ENCODE measurements at regions not wholly inside any gene's neighbourhood (a gene's known extent, or its start where the extent isn't known, plus 50 kb on each side); places are given as distances from the start of the nearest gene placed in this dataset.

GRCh38 chr4:188266386-188266785 is 127.1 kb downstream of the TRIML1 start:
- TF ChIP-seq USF2 (IDR thresholded peaks at IDR 0.05; ENCODE audit: low read depth, low read length) (no peak), BHLHE40 (IDR thresholded peaks at IDR 0.05; ENCODE audit: low read depth, low read length) (no peak), CTCF (conservative IDR thresholded peaks at IDR 0.05; ENCODE audit: low read depth, low read length) (no peak), MXI1 (IDR thresholded peaks at IDR 0.05; ENCODE audit: borderline replicate concordance, low read depth, low read length) (no peak), CHD1 (IDR thresholded peaks at IDR 0.05; ENCODE audit: low read depth, low read length) (no peak), CEBPB (IDR thresholded peaks at IDR 0.05; ENCODE audit: low read depth, low read length) (no peak), MAZ (IDR thresholded peaks at IDR 0.05; ENCODE audit: borderline replicate concordance, low read depth, low read length) (no peak), MAFK (IDR thresholded peaks at IDR 0.05; ENCODE audit: low read depth, low read length) (no peak), NFE2L2 (IDR thresholded peaks at IDR 0.05; ENCODE audit: low read depth, low read length) (no peak), RCOR1 (IDR thresholded peaks at IDR 0.05; ENCODE audit: insufficient replicate concordance, low read length) (no peak), RFX5 (IDR thresholded peaks at IDR 0.05; ENCODE audit: low read depth, low read length) (no peak), RAD21 (IDR thresholded peaks at IDR 0.05; ENCODE audit: low read length) (no peak), FOS (IDR thresholded peaks at IDR 0.05; ENCODE audit: low read depth, low read length) (no peak), POLR2A (IDR thresholded peaks at IDR 0.05; ENCODE audit: low read depth, low read length) (no peak)
- Histone ChIP-seq H4K8ac (ENCODE audit: low read depth in 2 of 2, low read length in 2 of 2) (no peak overlapping the region), H3K9me1 (ENCODE audit: insufficient read depth, low read length) (no peaks in the 10 kb centered on the region), H3K14ac (replicated peaks; ENCODE audit: low read depth, low read length) (no peak overlapping the region), H3K56ac (ENCODE audit: extremely low read depth, insufficient read depth, low read length) (no peak overlapping the region), H2AK9ac (replicated peaks; ENCODE audit: low read depth, low read length, poor library complexity) (no peak overlapping the region), H3K4me3 (ENCODE audit: insufficient read depth, low read depth, low read length) (no peak overlapping the region), H2AK5ac (ENCODE audit: low read depth, low read length) (no peak overlapping the region), H2AFZ (replicated peaks; ENCODE audit: low read length, poor library complexity) (peak overlapping the region; percentile 11), H4K5ac (ENCODE audit: low read depth, low read length) (no peak overlapping the region), H2BK15ac (ENCODE audit: low read depth, low read length) (no peak overlapping the region), H4K91ac (ENCODE audit: insufficient read depth, low read depth, low read length) (no peak overlapping the region), H3K4ac (ENCODE audit: low read depth, low read length) (no peak overlapping the region; the same call in 1 of the 2 replicates), H3K9ac (ENCODE audit: low read depth, low read length) (no peak overlapping the region), H3K27me3 (ENCODE audit: control insufficient read depth, insufficient read depth, low read length) (no peaks in the 10 kb centered on the region; the same call in 1 of the 2 replicates), H3K4me2 (ENCODE audit: low read depth, low read length) (no peak overlapping the region), H3K9me3 (ENCODE audit: control insufficient read depth, insufficient read depth, low read length) (no peaks in the 10 kb centered on the region), H3K18ac (ENCODE audit: low read depth, low read length) (no peak overlapping the region), H2BK120ac (ENCODE audit: low read depth, low read length) (no peak overlapping the region), H3K79me1 (ENCODE audit: low read depth in 1 of 2, low read length in 2 of 2) (no peaks in the 10 kb centered on the region), H3K27ac (ENCODE audit: insufficient read depth, low read length) (no peak overlapping the region), H2BK20ac (ENCODE audit: low read depth, low read length) (no peak overlapping the region), H2BK5ac (ENCODE audit: low read depth, low read length, poor library complexity, severe bottlenecking) (no peak overlapping the region), H4K20me1 (ENCODE audit: insufficient read depth, low read length) (no peaks in the 10 kb centered on the region; the same call in 1 of the 2 replicates), H3K4me1 (ENCODE audit: control insufficient read depth, insufficient read depth, low read length) (peaks cover 2% of the 10 kb centered on the region), H3K36me3 (ENCODE audit: control insufficient read depth, insufficient read depth, low read length) (no peaks in the 10 kb centered on the region), H3K23ac (ENCODE audit: low read depth, low read length) (no peak overlapping the region)
- POLR2A ChIA-PET (ENCODE audit: unreplicated experiment) = no interaction called here
- 76% methylated on average over 6 of the region's 6 CpGs; no CpG with 5 or more reads in 1 of the 2 experiments for WGBS, 2 experiments (ENCODE audit: extremely low coverage in 2 of 2, insufficient read length in 1 of 2)
- CTCF ChIA-PET = interaction anchor here (0.9 kb wide), 1 partner anchor 219 kb away, joined by 4 read pairs; no protein-coding TSS in a partner anchor
- dilution Hi-C loops (cut with HindIII; ENCODE audit: low sequenced_read_pairs, unreplicated experiment) = no loop called here
- ATAC-seq (ENCODE audit: low read depth) (no peak), DNase-seq (no peak)
- intact Hi-C loops (cut with micrococcal nuclease) = no loop called here
- BruUV-seq (replicated peaks) = no TSS peak
- in situ Hi-C loops (cut with MboI; ENCODE audit: low sequenced_read_pairs) = no loop called here

Data from IMR-90 (cell line).